ENCODE measurements at regions not wholly inside any gene's neighbourhood (a gene's known extent, or its start where the extent isn't known, plus 50 kb on each side); places are given as distances from the start of the nearest gene placed in this dataset.

- TF ChIP-seq CTCF (IDR thresholded peaks at IDR 0.05): no peak
- no peak for TF ChIP-seq POLR2A (IDR thresholded peaks at IDR 0.05)
These were observed 136.6 kb downstream of the PROX1 start for GRCh38 chr1:214124281-214124805.

Measured in body of pancreas (tissue), 4 donors.